ENCODE measurements at regions not wholly inside any gene's neighbourhood (a gene's known extent, or its start where the extent isn't known, plus 50 kb on each side); places are given as distances from the start of the nearest gene placed in this dataset.

DNA sequence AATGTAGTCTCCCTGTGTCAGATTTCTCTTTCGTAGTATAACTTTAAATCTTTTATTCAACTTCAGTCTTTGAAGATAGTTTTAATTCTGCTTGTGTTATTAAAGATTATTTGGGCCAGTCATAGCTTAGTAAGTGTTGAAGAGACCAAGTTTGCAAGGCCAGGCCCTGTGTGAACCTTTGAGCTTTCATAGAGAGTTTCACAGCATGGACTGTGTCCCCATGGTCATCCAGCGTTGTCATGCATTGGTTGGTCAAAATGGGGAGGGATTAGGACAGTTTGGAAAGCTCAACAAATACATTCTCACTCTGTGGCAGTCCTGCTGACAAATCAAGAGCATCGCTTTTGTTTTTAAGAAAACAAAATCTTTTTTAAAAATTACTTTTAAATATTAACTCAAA is 74.6 kb upstream of the FAM83B start:
- no peak overlapping the region for H3K4me2 ChIP-seq (ENCODE audit: low read depth, low read length, poor library complexity, severe bottlenecking)
- H4K20me1 ChIP-seq (ENCODE audit: insufficient read depth, low read depth, low read length): no peaks in the 10 kb centered on the region
- H3K36me3 ChIP-seq (ENCODE audit: insufficient read depth, low read length): no peaks in the 10 kb centered on the region
- no peak overlapping the region for H3K4me3 ChIP-seq (ENCODE audit: low read length)
- no peaks in the 10 kb centered on the region for H3K4me1 ChIP-seq (ENCODE audit: low read length)
- no peak overlapping the region for H3K27ac ChIP-seq (ENCODE audit: low read length)
- DNase-seq: no peak
- H3K27me3 ChIP-seq (ENCODE audit: low read length): no peaks in the 10 kb centered on the region
- no peaks in the 10 kb centered on the region for H3K9me2 ChIP-seq (replicated peaks; ENCODE audit: insufficient read depth, low read length)
- H2AFZ ChIP-seq (ENCODE audit: low read length): no peak overlapping the region
- no peak overlapping the region for H3K9ac ChIP-seq (ENCODE audit: low read length)
- H3K9me3 ChIP-seq (ENCODE audit: low read length): peaks cover 7% of the 10 kb centered on the region; the same call in 1 of the 2 replicates
- H3K79me2 ChIP-seq (ENCODE audit: low read length): no peaks in the 10 kb centered on the region

DNA sequence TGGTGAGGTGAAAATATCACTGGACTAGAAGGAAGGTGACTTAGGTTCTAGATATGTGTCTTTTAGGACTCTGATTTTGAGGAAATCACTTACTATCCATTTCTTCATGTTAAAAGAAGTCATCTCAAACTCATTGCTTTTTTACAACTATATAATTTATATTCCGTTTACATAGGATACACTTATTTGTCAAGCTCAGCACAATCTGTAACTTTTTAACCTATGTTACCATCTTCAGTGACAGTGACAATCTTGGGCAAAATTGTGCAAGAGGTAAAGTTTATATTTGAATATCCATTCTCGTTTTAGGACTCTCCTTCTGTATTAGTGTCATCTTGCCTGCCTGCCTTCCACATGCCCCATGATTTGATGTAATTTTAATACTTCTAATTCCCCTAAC is 74.0 kb upstream of the FAM83B start:
- no peak overlapping the region for H2AFZ ChIP-seq (ENCODE audit: low read length)
- H3K4me1 ChIP-seq (ENCODE audit: low read length): no peaks in the 10 kb centered on the region
- no peaks in the 10 kb centered on the region for H4K20me1 ChIP-seq (ENCODE audit: insufficient read depth, low read depth, low read length)
- H3K4me3 ChIP-seq (ENCODE audit: low read length): no peak overlapping the region
- no peak overlapping the region for H3K9ac ChIP-seq (ENCODE audit: low read length)
- no peak overlapping the region for H3K27ac ChIP-seq (ENCODE audit: low read length)
- H3K4me2 ChIP-seq (ENCODE audit: low read depth, low read length, poor library complexity, severe bottlenecking): no peak overlapping the region
- no peaks in the 10 kb centered on the region for H3K27me3 ChIP-seq (ENCODE audit: low read length)
- H3K9me2 ChIP-seq (replicated peaks; ENCODE audit: insufficient read depth, low read length): no peaks in the 10 kb centered on the region
- H3K9me3 ChIP-seq (ENCODE audit: low read length): peaks cover 12% of the 10 kb centered on the region; the same call in 1 of the 2 replicates
- DNase-seq: no peak
- no peaks in the 10 kb centered on the region for H3K36me3 ChIP-seq (ENCODE audit: insufficient read depth, low read length)
- no peaks in the 10 kb centered on the region for H3K79me2 ChIP-seq (ENCODE audit: low read length)

DNA sequence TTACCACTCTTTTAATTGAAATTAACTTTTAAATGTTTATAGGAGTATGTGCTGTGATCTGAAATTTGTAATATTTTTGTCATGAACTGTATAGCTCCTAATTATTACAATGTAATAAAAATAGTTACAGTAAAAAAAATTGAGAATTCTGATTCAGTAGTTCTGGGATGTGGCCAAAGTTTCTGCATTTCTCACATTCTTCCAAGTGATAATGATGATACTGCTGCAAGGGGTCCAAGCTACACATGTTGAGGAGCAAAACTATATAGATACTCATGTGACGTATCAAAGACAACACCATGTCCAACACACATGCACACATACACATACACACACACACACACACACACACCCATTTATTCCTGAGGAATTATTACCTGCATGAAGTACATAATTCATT is 71.0 kb upstream of the FAM83B start:
- Histone ChIP-seq H3K36me3 (ENCODE audit: insufficient read depth, low read length) (no peaks in the 10 kb centered on the region), H2AFZ (ENCODE audit: low read length) (no peak overlapping the region), H3K27me3 (ENCODE audit: low read length) (no peaks in the 10 kb centered on the region), H3K9me3 (ENCODE audit: low read length) (peaks cover 11% of the 10 kb centered on the region; the same call in 1 of the 2 replicates), H3K4me3 (ENCODE audit: low read length) (no peak overlapping the region), H3K9me2 (replicated peaks; ENCODE audit: insufficient read depth, low read length) (no peaks in the 10 kb centered on the region), H3K79me2 (ENCODE audit: low read length) (no peaks in the 10 kb centered on the region), H4K20me1 (ENCODE audit: insufficient read depth, low read depth, low read length) (no peaks in the 10 kb centered on the region), H3K4me1 (ENCODE audit: low read length) (no peaks in the 10 kb centered on the region), H3K27ac (ENCODE audit: low read length) (no peak overlapping the region), H3K9ac (ENCODE audit: low read length) (no peak overlapping the region), H3K4me2 (ENCODE audit: low read depth, low read length, poor library complexity, severe bottlenecking) (no peak overlapping the region)
- no peak for DNase-seq

DNA sequence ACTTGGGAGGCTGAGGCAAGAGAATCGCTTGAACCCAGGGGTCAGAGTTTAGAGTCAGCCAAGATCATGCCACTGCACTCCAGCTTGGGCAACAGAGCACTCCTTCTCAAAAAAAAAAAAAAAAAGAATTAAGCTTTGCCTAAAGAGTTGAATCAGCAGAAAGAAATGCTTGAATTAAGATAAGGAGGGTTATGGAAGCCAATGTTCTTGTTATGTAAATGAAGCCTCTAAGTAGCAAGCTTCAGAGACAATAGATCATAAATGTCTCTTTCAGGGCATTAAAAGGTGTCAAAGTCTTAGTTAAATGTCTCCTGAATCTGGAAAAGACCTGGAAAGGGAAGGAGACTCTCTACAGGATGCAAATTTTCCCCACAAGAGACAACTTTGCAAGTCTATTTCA is 69.7 kb upstream of the FAM83B start:
- H3K9me2 ChIP-seq (replicated peaks; ENCODE audit: insufficient read depth, low read length): no peaks in the 10 kb centered on the region
- H3K27me3 ChIP-seq (ENCODE audit: low read length): no peaks in the 10 kb centered on the region
- no peaks in the 10 kb centered on the region for H4K20me1 ChIP-seq (ENCODE audit: insufficient read depth, low read depth, low read length)
- no peaks in the 10 kb centered on the region for H3K36me3 ChIP-seq (ENCODE audit: insufficient read depth, low read length)
- no peak overlapping the region for H3K4me2 ChIP-seq (ENCODE audit: low read depth, low read length, poor library complexity, severe bottlenecking)
- H3K9ac ChIP-seq (ENCODE audit: low read length): no peak overlapping the region
- H3K27ac ChIP-seq (ENCODE audit: low read length): no peak overlapping the region
- H3K4me1 ChIP-seq (ENCODE audit: low read length): no peaks in the 10 kb centered on the region
- no peak overlapping the region for H2AFZ ChIP-seq (ENCODE audit: low read length)
- no peaks in the 10 kb centered on the region for H3K79me2 ChIP-seq (ENCODE audit: low read length)
- H3K9me3 ChIP-seq (ENCODE audit: low read length): peaks cover 11% of the 10 kb centered on the region; the same call in 1 of the 2 replicates
- no peak overlapping the region for H3K4me3 ChIP-seq (ENCODE audit: low read length)
- DNase-seq: no peak

DNA sequence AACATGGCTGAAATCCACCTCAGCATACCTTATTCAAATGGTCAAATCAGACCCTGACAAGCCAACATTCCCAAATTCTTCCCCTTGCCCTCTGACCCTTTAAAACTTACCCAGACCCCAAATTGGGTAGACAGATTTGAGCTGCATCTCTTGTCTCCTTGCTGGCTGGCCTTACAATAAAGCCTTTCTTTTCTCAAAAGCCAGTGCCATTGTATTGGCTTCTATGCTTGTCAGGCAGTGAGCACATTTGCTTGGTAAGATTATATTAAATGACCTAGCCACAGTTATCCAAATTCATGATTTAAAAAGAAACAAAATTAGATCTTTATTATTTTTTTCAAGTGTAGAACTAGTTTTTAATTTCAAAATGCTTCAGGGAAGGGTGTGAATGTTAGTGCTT is 67.8 kb upstream of the FAM83B start:
- DNase-seq: no peak
- no peaks in the 10 kb centered on the region for H3K9me2 ChIP-seq (replicated peaks; ENCODE audit: insufficient read depth, low read length)
- no peaks in the 10 kb centered on the region for H3K4me1 ChIP-seq (ENCODE audit: low read length)
- H3K9me3 ChIP-seq (ENCODE audit: low read length): peaks cover 11% of the 10 kb centered on the region; the same call in 1 of the 2 replicates
- no peak overlapping the region for H3K27ac ChIP-seq (ENCODE audit: low read length)
- no peak overlapping the region for H3K4me2 ChIP-seq (ENCODE audit: low read depth, low read length, poor library complexity, severe bottlenecking)
- H3K4me3 ChIP-seq (ENCODE audit: low read length): no peak overlapping the region
- H4K20me1 ChIP-seq (ENCODE audit: insufficient read depth, low read depth, low read length): no peaks in the 10 kb centered on the region
- H3K9ac ChIP-seq (ENCODE audit: low read length): no peak overlapping the region
- H3K79me2 ChIP-seq (ENCODE audit: low read length): no peaks in the 10 kb centered on the region
- H3K27me3 ChIP-seq (ENCODE audit: low read length): no peaks in the 10 kb centered on the region
- H2AFZ ChIP-seq (ENCODE audit: low read length): no peak overlapping the region
- no peaks in the 10 kb centered on the region for H3K36me3 ChIP-seq (ENCODE audit: insufficient read depth, low read length)

DNA sequence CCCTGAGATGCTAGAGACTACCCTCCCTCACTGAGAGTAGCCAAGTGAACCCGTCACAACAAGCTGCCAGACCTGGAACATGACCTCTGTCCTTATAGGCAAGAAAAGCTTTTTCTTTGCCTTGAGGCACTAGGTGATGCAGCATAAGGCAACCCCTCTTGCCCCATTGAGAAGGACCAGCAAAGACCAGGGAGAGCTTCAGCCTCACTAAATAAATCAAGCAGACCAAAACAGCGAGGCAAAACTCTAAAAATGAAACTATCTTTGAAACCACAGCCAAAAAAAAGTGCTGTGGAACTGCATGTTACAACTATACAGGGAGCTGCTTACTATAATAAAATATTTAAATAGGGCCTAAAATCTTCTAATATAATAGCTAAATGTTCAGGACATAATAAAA is 62.6 kb upstream of the FAM83B start:
- no peaks in the 10 kb centered on the region for H3K79me2 ChIP-seq (ENCODE audit: low read length)

DNA sequence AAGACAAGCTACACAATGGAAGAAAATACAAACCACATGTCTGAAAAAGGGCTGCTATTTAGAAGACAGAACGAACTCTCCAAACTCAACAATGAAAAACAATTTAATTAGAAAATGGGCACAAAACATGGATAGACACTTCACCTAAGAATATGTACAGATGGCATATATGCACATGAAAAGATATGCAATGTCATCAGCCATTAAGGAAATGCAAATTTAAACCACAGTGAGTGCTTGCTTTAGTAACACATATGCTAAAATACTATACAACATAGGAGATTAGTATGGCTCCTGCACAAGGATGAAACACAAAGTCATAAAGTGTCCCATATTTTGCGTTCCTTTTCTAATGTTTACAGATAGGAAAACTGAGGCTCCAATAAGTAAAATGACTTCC is 60.4 kb upstream of the FAM83B start:
- Histone ChIP-seq H3K4me3 (ENCODE audit: low read length) (no peak overlapping the region), H3K9me2 (replicated peaks; ENCODE audit: insufficient read depth, low read length) (no peaks in the 10 kb centered on the region), H3K9me3 (ENCODE audit: low read length) (peaks cover 15% of the 10 kb centered on the region), H3K4me2 (ENCODE audit: low read depth, low read length, poor library complexity, severe bottlenecking) (no peak overlapping the region), H2AFZ (ENCODE audit: low read length) (no peak overlapping the region), H3K27ac (ENCODE audit: low read length) (no peak overlapping the region), H4K20me1 (ENCODE audit: insufficient read depth, low read depth, low read length) (no peaks in the 10 kb centered on the region), H3K27me3 (ENCODE audit: low read length) (no peaks in the 10 kb centered on the region), H3K36me3 (ENCODE audit: insufficient read depth, low read length) (no peaks in the 10 kb centered on the region), H3K79me2 (ENCODE audit: low read length) (no peaks in the 10 kb centered on the region), H3K9ac (ENCODE audit: low read length) (no peak overlapping the region), H3K4me1 (ENCODE audit: low read length) (no peaks in the 10 kb centered on the region)
- no peak for DNase-seq

More for the DNA sequence above, 62.6 kb upstream of the FAM83B start:
- no peak for DNase-seq
- Histone ChIP-seq H3K9me3 (ENCODE audit: low read length) (peaks cover 20% of the 10 kb centered on the region), H3K9ac (ENCODE audit: low read length) (no peak overlapping the region), H3K4me3 (ENCODE audit: low read length) (no peak overlapping the region), H3K36me3 (ENCODE audit: insufficient read depth, low read length) (no peaks in the 10 kb centered on the region), H3K4me2 (ENCODE audit: low read depth, low read length, poor library complexity, severe bottlenecking) (no peak overlapping the region), H3K9me2 (replicated peaks; ENCODE audit: insufficient read depth, low read length) (no peaks in the 10 kb centered on the region), H3K4me1 (ENCODE audit: low read length) (no peaks in the 10 kb centered on the region), H2AFZ (ENCODE audit: low read length) (no peak overlapping the region), H3K27me3 (ENCODE audit: low read length) (no peaks in the 10 kb centered on the region), H3K27ac (ENCODE audit: low read length) (no peak overlapping the region), H4K20me1 (ENCODE audit: insufficient read depth, low read depth, low read length) (no peaks in the 10 kb centered on the region)

DNA sequence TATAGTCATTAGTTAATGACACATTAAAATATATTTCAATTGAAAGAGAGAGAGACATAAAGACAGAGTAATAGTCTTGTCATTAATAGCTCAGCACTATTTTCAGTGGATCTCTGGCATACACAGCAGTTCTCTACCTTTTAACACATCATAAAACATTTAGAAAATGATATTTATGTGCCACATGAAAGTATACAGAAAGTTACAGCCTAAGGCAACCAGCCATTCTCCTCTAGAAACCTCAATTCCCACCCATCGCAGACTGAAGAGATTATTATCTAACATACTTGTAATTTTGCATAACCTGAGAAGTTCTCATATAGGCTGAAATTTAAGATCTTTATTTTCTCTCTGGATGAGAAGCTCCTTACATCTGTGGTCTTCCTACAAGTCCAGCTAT is 58.7 kb upstream of the FAM83B start:
- Histone ChIP-seq H3K9me2 (replicated peaks; ENCODE audit: insufficient read depth, low read length) (no peaks in the 10 kb centered on the region), H3K36me3 (ENCODE audit: insufficient read depth, low read length) (no peaks in the 10 kb centered on the region), H3K9me3 (ENCODE audit: low read length) (peaks cover 15% of the 10 kb centered on the region), H3K4me3 (ENCODE audit: low read length) (no peak overlapping the region), H3K79me2 (ENCODE audit: low read length) (no peaks in the 10 kb centered on the region), H3K27ac (ENCODE audit: low read length) (no peak overlapping the region), H3K9ac (ENCODE audit: low read length) (no peak overlapping the region), H3K4me2 (ENCODE audit: low read depth, low read length, poor library complexity, severe bottlenecking) (no peak overlapping the region), H3K27me3 (ENCODE audit: low read length) (no peaks in the 10 kb centered on the region), H4K20me1 (ENCODE audit: insufficient read depth, low read depth, low read length) (no peaks in the 10 kb centered on the region), H3K4me1 (ENCODE audit: low read length) (no peaks in the 10 kb centered on the region), H2AFZ (ENCODE audit: low read length) (no peak overlapping the region)
- no peak for DNase-seq

Measured in Karpas-422 (cell line).